NOMO-1 (cell line): ENCODE measurements at regions not wholly inside any gene's neighbourhood (a gene's known extent, or its start where the extent isn't known, plus 50 kb on each side); places are given as distances from the start of the nearest gene placed in this dataset.
A peak's percentile ranks its signal among the peaks of the same experiment; 100 is the strongest.
"Not testable (repeated sequence)": the region's sequence is repeated elsewhere in the genome, so short reads cannot be mapped to it uniquely, and the experiment has no call there.

Source experiments
- DNase-seq, 2 experiments: peaks; one replicate each; lab custom pipeline; 2025; ENCODE audit not compliant: unreplicated experiment in 2 of 2; lab: John Stamatoyannopoulos, UW

- DNase-seq, result no peak
Observed at GRCh38 chr14:71416392-71416791, 509.1 kb downstream of the PCNX1 start.

DNA sequence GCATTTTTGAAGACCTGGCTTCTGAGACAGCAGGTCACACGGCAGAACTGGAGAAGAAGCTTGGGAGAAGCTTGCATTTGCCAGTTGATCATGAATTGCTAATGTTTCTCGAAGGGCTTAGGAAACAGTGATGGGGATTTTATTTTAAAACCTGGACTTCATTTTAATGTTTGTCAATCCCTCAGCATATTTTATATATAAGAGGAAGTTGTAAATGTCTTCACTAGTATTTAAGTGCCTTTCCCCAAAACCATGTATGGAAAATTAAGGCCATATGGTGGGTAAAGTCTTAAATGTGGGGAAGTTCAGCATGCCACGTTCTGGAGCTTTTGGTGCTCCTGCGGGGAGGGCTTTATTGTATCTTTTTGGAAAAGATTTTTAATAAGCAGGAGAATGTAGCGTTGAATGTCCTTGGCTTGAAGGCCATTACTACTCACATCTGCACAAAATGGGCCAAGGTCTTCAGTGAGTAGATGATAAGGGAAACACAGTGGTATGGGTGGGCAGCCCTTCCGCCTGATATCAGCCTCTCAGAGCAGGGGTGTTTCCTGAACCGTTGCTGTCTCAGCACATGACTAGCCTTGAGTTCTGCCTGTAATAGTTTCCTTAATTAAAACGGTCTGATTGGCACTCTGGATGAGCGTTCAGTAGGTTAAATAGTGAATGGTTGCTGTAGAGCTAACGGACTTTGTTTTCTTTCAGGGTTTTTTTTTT is 511.4 kb downstream of the PCNX1 start:
- DNase-seq, result peak in 1 of 2 experiments; percentile 2

- DNase-seq, result no peak
Observed at GRCh38 chr14:71423481-71423880, 508.7 kb upstream of the RGS6 start.

DNA sequence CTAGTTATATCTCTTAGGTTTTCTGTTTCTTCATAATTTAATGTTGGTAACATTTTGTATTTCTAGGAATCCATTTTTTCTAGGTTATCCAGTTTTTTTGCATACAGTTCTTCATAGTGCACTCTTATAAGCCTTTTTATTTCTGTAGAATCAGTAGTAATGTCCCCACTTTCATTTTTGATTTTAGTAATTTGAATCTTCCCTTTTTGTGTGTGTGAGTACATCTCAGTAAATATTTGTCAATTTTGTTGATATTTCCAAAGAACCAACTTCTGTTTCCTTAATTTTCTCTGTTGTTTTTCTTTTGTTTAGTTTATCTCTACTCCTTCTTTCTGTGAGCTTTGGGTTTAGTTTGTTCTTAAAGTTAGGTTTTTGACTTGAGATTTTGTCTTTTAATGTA is 507.3 kb upstream of the RGS6 start:
- DNase-seq, result no peak

DNA sequence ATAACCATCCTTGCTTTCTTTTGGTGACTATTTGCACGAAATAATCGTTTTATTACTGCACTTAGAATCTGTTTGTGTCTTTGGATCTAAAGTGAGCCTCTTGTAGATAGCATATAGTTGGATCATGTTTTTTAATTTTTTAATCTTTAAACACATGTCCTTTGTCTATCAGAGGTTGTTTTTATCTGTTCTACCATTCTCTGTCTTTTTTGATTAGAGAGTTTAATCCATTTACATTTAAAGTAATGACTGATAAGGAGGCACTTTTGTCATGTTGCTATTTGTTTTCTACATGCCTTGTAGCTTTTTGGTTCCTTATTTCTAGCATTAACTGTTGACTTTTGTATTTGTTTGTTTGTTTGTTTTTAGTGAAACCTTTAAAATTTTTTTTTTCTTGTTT is 506.2 kb upstream of the RGS6 start:
- no peak for DNase-seq

DNA sequence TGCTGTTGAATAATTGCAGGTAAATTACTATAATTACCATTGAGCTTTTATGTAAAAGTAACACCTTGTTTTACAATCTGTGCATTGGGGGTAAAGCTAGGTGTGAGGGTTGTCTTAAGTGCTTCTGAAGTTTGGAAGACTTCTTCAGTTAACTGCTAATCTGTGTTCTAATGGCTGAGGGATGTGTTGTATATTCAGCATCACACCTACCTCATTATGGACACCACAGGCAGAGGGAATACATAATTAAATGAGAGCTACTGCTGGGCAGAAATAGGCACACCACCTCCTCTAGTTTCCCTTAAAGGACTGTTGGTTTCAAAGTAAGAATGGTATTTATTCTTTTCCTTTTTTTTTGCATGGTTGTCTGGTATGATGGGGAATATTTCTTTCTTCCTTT is 502.3 kb upstream of the RGS6 start:
- DNase-seq, result no peak

GRCh38 chr14:71430321-71430677 is 501.9 kb upstream of the RGS6 start:
- DNase-seq, result no peak

- DNase-seq, result no peak
Observed at GRCh38 chr14:71430678-71431376, 501.4 kb upstream of the RGS6 start.

DNA sequence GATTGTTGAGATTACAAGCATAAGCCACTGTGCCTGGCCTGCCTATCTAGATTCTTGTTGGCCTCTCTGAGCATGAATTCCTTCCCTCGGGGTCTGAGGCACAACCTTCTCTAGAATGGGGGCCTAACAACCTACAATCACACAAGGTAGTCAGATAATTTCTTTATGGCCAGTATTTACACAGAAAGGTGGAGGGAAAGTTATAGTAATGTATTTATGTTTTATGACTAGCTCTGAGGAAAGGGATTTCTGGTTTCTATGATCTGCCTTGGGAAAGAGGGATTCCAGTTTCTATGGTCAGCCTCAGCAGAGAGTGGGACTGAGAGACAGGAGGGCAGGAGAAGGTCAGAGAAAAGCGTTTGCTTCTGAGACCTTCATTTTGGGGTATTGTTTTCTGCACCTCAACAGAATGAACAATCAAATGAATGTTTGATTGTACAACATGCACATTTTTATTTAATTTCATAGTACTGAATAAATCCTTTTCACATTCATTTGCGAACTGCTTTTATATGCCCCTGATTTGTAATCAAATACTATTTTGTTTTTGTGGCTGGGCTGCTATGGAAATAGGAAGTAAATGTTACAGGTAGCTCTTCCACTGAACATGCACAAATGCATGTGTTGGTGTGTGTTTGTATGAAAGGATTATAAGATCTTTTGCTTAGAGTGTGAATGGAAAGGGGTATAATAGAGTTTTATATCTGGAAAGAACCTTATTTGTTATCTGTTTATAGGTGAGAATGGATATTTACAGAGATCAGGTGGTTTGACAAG is 499.7 kb upstream of the RGS6 start:
- no peak for DNase-seq

DNA sequence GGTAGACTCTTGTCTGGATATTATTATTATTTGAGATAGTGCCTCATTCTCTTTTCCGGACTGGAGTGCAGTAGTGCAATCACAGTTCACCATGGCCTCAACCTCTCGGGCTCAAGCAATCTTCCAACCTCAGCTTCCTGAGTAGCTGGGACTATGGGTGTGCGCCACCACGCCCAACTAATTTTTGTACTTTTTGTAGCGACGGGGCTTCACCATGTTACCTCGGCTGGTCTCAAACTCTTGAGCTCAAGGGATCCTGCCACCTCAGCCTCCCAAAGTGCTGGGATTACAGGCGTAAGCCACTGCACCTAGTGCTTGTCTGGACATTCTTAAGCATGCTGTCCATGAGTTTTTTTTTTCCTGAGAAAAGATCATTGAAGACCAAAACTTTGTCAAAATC is 498.9 kb upstream of the RGS6 start:
- DNase-seq, result no peak

DNA sequence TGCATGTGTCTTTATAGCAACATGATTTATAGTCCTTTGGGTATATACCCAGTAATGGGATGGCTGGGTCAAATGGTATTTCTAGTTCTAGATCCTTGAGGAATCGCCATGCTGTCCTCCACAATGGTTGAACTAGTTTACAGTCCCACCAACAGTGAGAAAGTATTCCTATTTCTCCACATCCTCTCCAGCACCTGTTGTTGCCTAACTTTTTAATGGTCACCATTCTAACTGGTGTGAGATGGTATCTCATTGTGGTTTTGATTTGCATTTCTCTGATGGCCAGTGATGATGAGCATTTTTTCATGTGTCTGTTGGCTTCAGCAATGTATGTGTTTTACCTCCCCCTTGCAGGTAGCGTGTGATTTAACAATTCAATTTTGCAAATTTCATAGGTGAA is 496.6 kb upstream of the RGS6 start:
- DNase-seq, result not testable (repeated sequence)

DNA sequence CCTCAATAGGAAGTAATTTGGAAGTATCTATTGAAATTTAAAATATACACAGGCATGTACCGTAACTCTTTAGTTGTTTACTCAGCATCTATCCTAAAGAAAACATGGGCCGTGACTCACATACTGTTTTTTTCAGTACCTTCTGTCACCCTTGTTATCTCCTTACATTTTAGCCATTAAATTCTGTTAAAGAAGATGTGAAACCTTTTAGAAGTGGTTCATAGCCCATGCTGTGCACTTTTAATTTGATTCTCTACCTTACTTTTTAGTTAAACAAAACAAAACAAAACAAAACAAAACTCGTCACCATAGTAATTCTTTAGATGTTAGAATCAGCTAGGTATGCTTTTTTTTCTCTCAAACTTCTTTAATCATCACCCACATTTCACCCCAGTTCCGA is 494.4 kb upstream of the RGS6 start:
- DNase-seq, result no peak

GRCh38 chr14:71438684-71439083 is 493.5 kb upstream of the RGS6 start:
- DNase-seq, result no peak

GRCh38 chr14:71441126-71441525 is 491.1 kb upstream of the RGS6 start:
- no peak for DNase-seq

DNA sequence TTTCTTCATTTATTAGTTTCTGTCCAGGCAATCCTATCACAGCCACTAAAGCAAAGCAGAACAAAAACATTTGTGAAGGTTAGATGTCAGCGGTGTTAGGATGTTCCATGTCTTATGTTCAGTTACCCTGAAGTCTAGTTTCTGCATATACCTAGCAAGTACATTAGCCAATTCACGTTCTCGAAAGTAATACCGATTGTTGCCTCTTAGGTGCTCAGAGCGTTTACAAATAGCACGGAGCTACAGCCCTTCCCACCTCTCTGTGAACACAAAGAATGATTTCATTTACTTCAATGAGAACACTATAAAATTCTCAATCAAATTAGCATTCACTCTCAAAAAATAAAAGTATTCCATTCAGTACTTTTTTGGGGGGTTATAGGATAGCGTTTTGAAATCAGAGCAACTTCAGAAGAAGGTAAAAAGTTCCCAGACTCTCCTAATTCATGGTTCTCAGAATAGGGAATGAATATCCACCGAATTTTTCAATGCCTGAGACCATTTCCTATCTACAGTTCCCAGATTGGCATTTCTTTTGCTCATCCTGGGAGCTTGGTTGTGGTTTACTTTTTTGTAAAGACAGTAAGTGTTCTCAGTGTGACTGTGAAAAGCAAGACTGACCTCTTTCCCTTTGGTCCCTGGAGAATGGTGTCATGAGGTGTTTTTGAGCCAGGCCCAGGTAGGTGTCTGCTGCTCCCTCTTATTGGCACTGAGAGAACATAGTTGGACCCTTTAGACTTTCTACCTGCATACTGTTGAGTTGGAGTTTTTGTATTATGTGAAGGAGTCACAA is 488.0 kb upstream of the RGS6 start:
- no peak for DNase-seq

DNA sequence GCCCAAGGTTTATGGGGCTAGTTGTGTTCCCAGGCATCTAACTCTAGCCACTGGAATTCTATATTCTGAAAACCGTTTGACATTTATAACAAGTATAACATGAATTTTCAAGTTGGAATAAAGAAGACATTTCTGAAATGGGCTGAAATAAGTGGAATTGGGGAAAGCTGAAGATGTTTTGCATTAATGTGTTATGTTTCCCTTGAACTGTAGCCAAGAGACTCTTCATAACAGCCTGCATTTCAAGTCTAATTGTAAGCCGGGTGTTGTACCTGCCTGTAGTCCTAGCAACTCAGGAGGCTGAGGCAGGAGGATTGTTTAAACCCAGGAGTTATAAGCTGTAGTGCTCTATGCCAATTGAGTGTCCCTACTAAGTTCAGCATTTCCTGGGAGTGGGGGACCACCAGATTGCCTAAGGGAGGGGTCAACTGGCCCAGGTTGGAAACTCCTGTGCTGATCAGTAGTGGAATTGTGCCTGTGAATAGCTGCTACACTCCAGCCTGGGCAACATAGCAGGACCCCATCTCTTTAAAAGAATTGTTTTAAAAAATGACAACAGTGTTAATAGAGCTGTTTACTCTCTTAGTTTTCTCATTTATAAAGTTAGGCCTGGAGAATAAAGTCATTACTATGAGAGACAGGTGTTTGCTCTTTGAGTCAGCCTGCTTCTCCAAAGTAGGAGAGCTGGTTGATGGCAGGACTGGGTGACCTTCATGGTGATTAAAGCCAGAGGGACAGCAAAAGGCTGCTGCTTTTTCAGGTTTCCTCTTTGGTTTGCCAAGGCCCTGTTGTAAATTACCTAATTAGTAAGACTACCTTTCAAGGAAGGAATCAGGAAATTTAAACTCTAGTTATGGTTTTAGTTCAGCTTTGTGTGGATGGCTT is 483.6 kb upstream of the RGS6 start:
- DNase-seq, result no peak

- no peak for DNase-seq
Observed at GRCh38 chr14:71449316-71450055, 482.7 kb upstream of the RGS6 start.

DNA sequence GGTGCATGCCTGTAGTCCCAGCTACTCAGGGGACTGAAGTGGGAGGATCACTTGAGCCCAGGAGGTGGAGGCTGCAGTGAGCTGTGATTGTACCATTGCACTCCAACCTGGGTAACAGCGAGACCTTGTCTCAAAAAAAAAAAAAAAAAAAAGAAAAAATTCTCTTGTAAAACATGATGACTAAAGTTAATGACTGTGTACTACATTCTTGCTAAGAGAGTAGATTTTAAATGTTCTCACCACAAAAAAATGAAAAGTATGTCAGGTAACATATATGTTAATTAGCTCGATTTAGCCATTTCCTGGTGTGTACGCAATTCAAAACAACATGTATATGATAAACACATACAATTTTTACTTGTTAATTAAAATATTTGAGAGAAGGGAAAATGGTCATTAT is 480.7 kb upstream of the RGS6 start:
- DNase-seq, result no peak

DNA sequence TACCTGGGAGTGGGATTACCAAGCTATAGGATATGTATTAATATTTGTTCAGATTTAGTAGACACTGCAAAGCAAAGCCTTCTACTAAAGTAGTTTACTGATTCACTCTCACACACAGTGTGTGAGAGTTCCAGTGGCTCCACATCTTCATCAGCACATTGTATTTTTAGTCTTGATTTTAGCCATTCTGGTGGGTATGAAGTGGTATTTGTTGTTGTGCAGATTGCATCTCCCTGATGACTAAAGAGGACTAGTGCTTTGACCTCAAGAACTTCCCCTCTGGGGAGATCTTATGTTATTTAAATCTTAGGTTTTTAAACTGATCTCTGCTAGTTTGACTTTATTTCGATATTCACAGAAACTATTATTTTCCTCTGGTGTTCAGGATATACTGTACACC is 479.7 kb upstream of the RGS6 start:
- peak in 1 of 2 experiments; percentile 2 for DNase-seq
